GM04503 (cell line): ENCODE measurements at regions not wholly inside any gene's neighbourhood (a gene's known extent, or its start where the extent isn't known, plus 50 kb on each side); places are given as distances from the start of the nearest gene placed in this dataset.
"Not testable (repeated sequence)": the region's sequence is repeated elsewhere in the genome, so short reads cannot be mapped to it uniquely, and the experiment has no call there.

ENCODE experiments used
- DNase-seq: peaks from one replicate; pipeline ENCODE4 v3.0.0-alpha.2; 2012; ENCODE audit warnings: low read depth

GRCh38 chr15:35282965-35283496 lies 197.9 kb upstream of the NANOGP8 start:
- no peak for DNase-seq

- DNase-seq: peak; percentile 39
Observed at GRCh38 chr15:35281515-35281914, 196.4 kb upstream of the NANOGP8 start.

- DNase-seq: no peak
Observed at GRCh38 chr15:35279811-35280210, 194.7 kb upstream of the NANOGP8 start.

- DNase-seq: no peak
Observed at GRCh38 chr15:35271371-35272043, 186.4 kb upstream of the NANOGP8 start.

GRCh38 chr15:35260941-35261340 lies 175.8 kb upstream of the NANOGP8 start:
- no peak for DNase-seq

- not testable (repeated sequence) for DNase-seq
Observed at GRCh38 chr15:35260274-35260673, 175.2 kb upstream of the NANOGP8 start.

GRCh38 chr15:35256551-35256950 lies 171.5 kb upstream of the NANOGP8 start:
- DNase-seq: no peak

- DNase-seq: no peak
Observed at GRCh38 chr15:35256141-35256540, 171.0 kb upstream of the NANOGP8 start.

GRCh38 chr15:35254908-35255307 lies 169.8 kb upstream of the NANOGP8 start:
- DNase-seq: not testable (repeated sequence)

- no peak for DNase-seq
Observed at GRCh38 chr15:35254062-35254461, 169.0 kb upstream of the NANOGP8 start.

GRCh38 chr15:35252351-35252865 lies 167.3 kb upstream of the NANOGP8 start:
- DNase-seq: no peak

- DNase-seq: no peak
Observed at GRCh38 chr15:35247150-35247549, 162.1 kb upstream of the NANOGP8 start.

GRCh38 chr15:35246451-35246850 lies 161.4 kb upstream of the NANOGP8 start:
- DNase-seq: no peak

- DNase-seq: not testable (repeated sequence)
Observed at GRCh38 chr15:35245681-35246080, 160.6 kb upstream of the NANOGP8 start.

GRCh38 chr15:35244227-35244626 lies 159.1 kb upstream of the NANOGP8 start:
- no peak for DNase-seq

GRCh38 chr15:35243758-35244157 lies 158.7 kb upstream of the NANOGP8 start:
- no peak for DNase-seq

GRCh38 chr15:35239693-35240092 lies 154.6 kb upstream of the NANOGP8 start:
- DNase-seq: not testable (repeated sequence)

GRCh38 chr15:35238448-35238847 lies 153.4 kb upstream of the NANOGP8 start:
- DNase-seq: not testable (repeated sequence)

GRCh38 chr15:35229085-35229484 lies 144.0 kb upstream of the NANOGP8 start:
- DNase-seq: no peak

- DNase-seq: no peak
Observed at GRCh38 chr15:35218215-35218614, 133.1 kb upstream of the NANOGP8 start.

GRCh38 chr15:35215093-35215492 lies 130.0 kb upstream of the NANOGP8 start:
- no peak for DNase-seq

GRCh38 chr15:35211240-35211902 lies 126.3 kb upstream of the NANOGP8 start:
- no peak for DNase-seq

GRCh38 chr15:35210370-35210769 lies 125.3 kb upstream of the NANOGP8 start:
- no peak for DNase-seq
